GM19395 (cell line): ENCODE measurements at regions not wholly inside any gene's neighbourhood (a gene's known extent, or its start where the extent isn't known, plus 50 kb on each side); places are given as distances from the start of the nearest gene placed in this dataset.

Experiments
- ATAC-seq: cut with Tn5 transposase; IDR thresholded peaks from one replicate; pipeline ENCODE4 v1.9.1; 2021; ENCODE audit warnings: mild to moderate bottlenecking, moderate library complexity; ENCODE audit not compliant: unreplicated experiment

GRCh38 chr10:107450056-107450455 is 285.6 kb upstream of the SORCS1 start:
- ATAC-seq = peak; percentile 64

GRCh38 chr10:107444443-107444842 is 279.9 kb upstream of the SORCS1 start:
- no peak for ATAC-seq

- no peak for ATAC-seq
Measured at GRCh38 chr10:107443813-107444212, 279.3 kb upstream of the SORCS1 start.

- no peak for ATAC-seq
Measured at GRCh38 chr10:107443326-107443725, 278.8 kb upstream of the SORCS1 start.

GRCh38 chr10:107442035-107442505 is 277.6 kb upstream of the SORCS1 start:
- ATAC-seq = peak; percentile 99

- ATAC-seq = no peak
Measured at GRCh38 chr10:107440741-107441140, 276.2 kb upstream of the SORCS1 start.

GRCh38 chr10:107437921-107438320 is 273.4 kb upstream of the SORCS1 start:
- ATAC-seq = no peak

GRCh38 chr10:107436568-107436967 is 272.1 kb upstream of the SORCS1 start:
- ATAC-seq = no peak

GRCh38 chr10:107434854-107435253 is 270.3 kb upstream of the SORCS1 start:
- ATAC-seq = no peak

- peak; percentile 49 for ATAC-seq
Measured at GRCh38 chr10:107434201-107434600, 269.7 kb upstream of the SORCS1 start.

- no peak for ATAC-seq
Measured at GRCh38 chr10:107433605-107434004, 269.1 kb upstream of the SORCS1 start.

GRCh38 chr10:107430446-107430845 is 265.9 kb upstream of the SORCS1 start:
- no peak for ATAC-seq

GRCh38 chr10:107427016-107427415 is 262.5 kb upstream of the SORCS1 start:
- ATAC-seq = no peak

GRCh38 chr10:107425931-107426553 is 261.5 kb upstream of the SORCS1 start:
- ATAC-seq = peak; percentile 59

GRCh38 chr10:107424628-107425027 is 260.1 kb upstream of the SORCS1 start:
- no peak for ATAC-seq

GRCh38 chr10:107423903-107424302 is 259.4 kb upstream of the SORCS1 start:
- ATAC-seq = peak; percentile 42

- ATAC-seq = no peak
Measured at GRCh38 chr10:107422681-107423080, 258.2 kb upstream of the SORCS1 start.

- no peak for ATAC-seq
Measured at GRCh38 chr10:107420196-107420595, 255.7 kb upstream of the SORCS1 start.

- ATAC-seq = peak; percentile 76
Measured at GRCh38 chr10:107418085-107418806, 253.7 kb upstream of the SORCS1 start.

- ATAC-seq = no peak
Measured at GRCh38 chr10:107417446-107417845, 252.9 kb upstream of the SORCS1 start.

- ATAC-seq = peak; percentile 59
Measured at GRCh38 chr10:107415446-107415845, 250.9 kb upstream of the SORCS1 start.

- ATAC-seq = no peak
Measured at GRCh38 chr10:107413971-107414370, 249.5 kb upstream of the SORCS1 start.
